B cell (primary cell): ENCODE measurements at regions not wholly inside any gene's neighbourhood (a gene's known extent, or its start where the extent isn't known, plus 50 kb on each side); places are given as distances from the start of the nearest gene placed in this dataset.

Experiments used
- ATAC-seq: fragments of 200-7000 bp; cut with Tn5 transposase; one replicate; pipeline ENCODE4 v1.10.0; 2021; ENCODE audit warnings: low read depth, mild to moderate bottlenecking, moderate number of reproducible peaks, moderate library complexity
- CTCF ChIA-PET: fragments of 350-600 bp; sonication (Branson Sonifier 250); formaldehyde crosslinking; loops from one replicate; lab custom pipeline; 2021; ENCODE audit warnings: antibody characterized with exemption, inconsistent platforms; lab: Charles Lee
- POLR2A ChIA-PET: fragments of 350-600 bp; sonication (Branson Sonifier 250); formaldehyde crosslinking; loops from one replicate; lab custom pipeline; 2021; ENCODE audit warnings: antibody characterized with exemption; lab: Charles Lee
- DNase-seq: peaks from one replicate; pipeline ENCODE4 v3.0.0; 2013
- H2AFZ ChIP-seq: 2 replicates; pipeline ENCODE4 v1.6.1; 2012; ENCODE audit warnings: mild to moderate bottlenecking, low read depth, low read length; ENCODE audit not compliant: insufficient read depth, poor library complexity, severe bottlenecking
- H3K27ac ChIP-seq, 2 donors: 1 replicate in 1 of 2; 2 replicates in 1 of 2; pipeline ENCODE4 v1.5.1; 2012 to 2013; ENCODE audit warnings: low read length in 2 of 2, mild to moderate bottlenecking in 2 of 2, moderate library complexity in 1 of 2
- H3K27me3 ChIP-seq, 4 experiments: fragments of 200-600 bp in 1 of 4; sonication (generic) in 1 of 4; replicated peaks in 1 of 4; 1 replicate in 2 of 4; 2 replicates in 2 of 4; pipeline versions ENCODE4 v1.6.1 to v1.7.0; 2013 to 2016; ENCODE audit warnings: low read length in 3 of 4, mild to moderate bottlenecking in 2 of 4, mixed read lengths in 1 of 4, moderate library complexity in 1 of 4; ENCODE audit not compliant: insufficient read depth in 4 of 4, control insufficient read depth in 3 of 4; ENCODE audit errors: control extremely low read depth in 1 of 4
- H3K36me3 ChIP-seq, 2 experiments: replicated peaks in 1 of 2; 1 replicate in 1 of 2; 2 replicates in 1 of 2; pipeline versions ENCODE4 v1.6.1 to v1.7.1; 2013; ENCODE audit warnings: low read length in 1 of 2; ENCODE audit not compliant: insufficient read depth in 2 of 2, control insufficient read depth in 1 of 2; ENCODE audit errors: control extremely low read depth in 1 of 2, extremely low read depth in 1 of 2
- H3K4me1 ChIP-seq, 2 donors: fragments of 200-600 bp in 1 of 2; sonication (generic) in 1 of 2; 1 replicate in 1 of 2; 2 replicates in 1 of 2; pipeline versions ENCODE4 v1.5.1 to v1.6.1; 2013 to 2017; ENCODE audit warnings: low read length in 2 of 2; ENCODE audit not compliant: control insufficient read depth in 2 of 2, insufficient read depth in 2 of 2
- H3K4me2 ChIP-seq: replicated peaks from 2 replicates; pipeline ENCODE3; 2012; ENCODE audit warnings: mild to moderate bottlenecking, low read depth, low read length; ENCODE audit not compliant: poor library complexity, severe bottlenecking
- H3K4me3 ChIP-seq, 5 experiments: fragments of 200-600 bp in 1 of 5; sonication (generic) in 1 of 5; 1 replicate in 3 of 5; 2 replicates in 2 of 5; pipeline versions ENCODE4 v1.5.1 to v1.7.0; 2011 to 2016; ENCODE audit warnings: low read length in 4 of 5, mild to moderate bottlenecking in 4 of 5, low read depth in 2 of 5, control low read depth in 1 of 5, moderate library complexity in 1 of 5; ENCODE audit not compliant: insufficient read depth in 1 of 5; ENCODE audit errors: control extremely low read depth in 1 of 5, extremely low read depth in 1 of 5
- H3K79me2 ChIP-seq: fragments of 200-600 bp; sonication (generic); one replicate; pipeline ENCODE4 v1.6.0; 2016; ENCODE audit warnings: low read length; ENCODE audit not compliant: control insufficient read depth, insufficient read depth
- H3K9ac ChIP-seq: fragments of 200-600 bp; sonication (generic); 2 replicates; pipeline ENCODE4 v1.6.1; 2017; ENCODE audit warnings: mild to moderate bottlenecking, low read length, moderate library complexity
- H3K9me3 ChIP-seq, 3 donors: one replicate each; pipeline versions ENCODE4 v1.6.1 to v1.7.1; 2013; ENCODE audit warnings: low read length in 2 of 3; ENCODE audit not compliant: control insufficient read depth in 2 of 3, insufficient read depth in 1 of 3; ENCODE audit errors: control extremely low read depth in 1 of 3
- H4K20me1 ChIP-seq: 2 replicates; pipeline ENCODE4 v1.6.0; 2012; ENCODE audit warnings: mild to moderate bottlenecking, low read length; ENCODE audit not compliant: insufficient read depth, control insufficient read depth, poor library complexity, severe bottlenecking
- H3K27ac Mint-ChIP-seq: one replicate; pipeline ENCODE4 v1.8.0; 2021; ENCODE audit warnings: mixed read lengths
- H3K27me3 Mint-ChIP-seq: one replicate; pipeline ENCODE4 v1.8.0; 2021; ENCODE audit warnings: mixed read lengths
- H3K4me1 Mint-ChIP-seq: one replicate; pipeline ENCODE4 v1.8.0; 2021; ENCODE audit warnings: mixed read lengths
- H3K4me3 Mint-ChIP-seq: one replicate; pipeline ENCODE4 v1.8.0; 2021; ENCODE audit warnings: mixed read lengths
- H3K9me3 Mint-ChIP-seq: one replicate; pipeline ENCODE4 v1.8.0; 2022; ENCODE audit warnings: mixed read lengths; ENCODE audit not compliant: insufficient read depth
- CTCF ChIP-seq: fragments of 200-600 bp; IDR thresholded peaks from one replicate; pipeline ENCODE4 v1.8.0; 2022; ENCODE audit warnings: antibody characterized with exemption, mild to moderate bottlenecking
- EZH2 ChIP-seq: IDR thresholded peaks from 2 replicates; pipeline ENCODE4 v1.6.1; 2012; ENCODE audit warnings: borderline replicate concordance, low read depth, mild to moderate bottlenecking, moderate library complexity, low read length; ENCODE audit not compliant: insufficient read depth, poor library complexity, severe bottlenecking
- WGBS: methylation state at CpG from one replicate; pipeline ENCODE4 v1.1.5; 2013; ENCODE audit warnings: missing lambda C conversion rate; ENCODE audit not compliant: insufficient coverage; 5-methylcytosine and 5-hydroxymethylcytosine counted together
- intact Hi-C: fragments of 100-400 bp; cut with micrococcal nuclease; formaldehyde crosslinking; loops from one replicate; pipeline ENCODE4 v1.10.0; 2022

GRCh38 chr9:113657765-113658544 lies 194.4 kb downstream of the RGS3 start:
- TF ChIP-seq EZH2 (no peak), CTCF (peak; percentile 92)
- Mint-ChIP-seq H3K4me1 (no peaks in the 10 kb centered on the region), H3K4me3 (no peak overlapping the region), H3K9me3 (no peaks in the 10 kb centered on the region), H3K27ac (peak overlapping the region; percentile 71), H3K27me3 (peaks cover 35% of the 10 kb centered on the region)
- no peaks in the 10 kb centered on the region for H3K79me2 ChIP-seq
- H3K9ac ChIP-seq, result no peak overlapping the region
- no peak overlapping the region for H2AFZ ChIP-seq
- H4K20me1 ChIP-seq, result no peaks in the 10 kb centered on the region
- intact Hi-C loops, result loop anchor here (2.0 to 10.0 kb wide), 2 partner anchors 211 to 813 kb away; no protein-coding TSS in a partner anchor
- no peaks in the 10 kb centered on the region for H3K36me3 ChIP-seq
- H3K4me1 ChIP-seq, result no peaks in the 10 kb centered on the region
- peak; percentile 86 for DNase-seq
- H3K9me3 ChIP-seq, result no peaks in the 10 kb centered on the region
- no peak overlapping the region for H3K27ac ChIP-seq
- CTCF ChIA-PET, result interaction anchor here (0.6 to 11.8 kb wide), 44 partner anchors 8 to 813 kb away, joined by 3 to 411 read pairs (median 5); partner anchors contain the start of genes ALAD, C9orf43, CDC26 and FKBP15
- no peak overlapping the region for H3K4me3 ChIP-seq
- H3K27me3 ChIP-seq, result peaks cover 0 to 17% (median 7%) of the 10 kb centered on the region in 4 experiments
- no peak overlapping the region for H3K4me2 ChIP-seq
- peak; percentile 93 for ATAC-seq
- WGBS, result 44% methylated on average over 13 of the region's 14 CpGs
- POLR2A ChIA-PET, result interaction anchor here (0.6 to 1.0 kb wide), 3 partner anchors 76 to 252 kb away, joined by 3 to 4 read pairs (median 4); partner anchors contain the start of genes C9orf43 and POLE3

GRCh38 chr9:113658545-113658895 lies 195.0 kb downstream of the RGS3 start:
- no peak overlapping the region for H3K27ac Mint-ChIP-seq
- CTCF ChIA-PET, result interaction anchor here (0.9 to 11.8 kb wide), 39 partner anchors 8 to 813 kb away, joined by 3 to 411 read pairs (median 5); partner anchors contain the start of genes ALAD, C9orf43, CDC26 and FKBP15
- POLR2A ChIA-PET, result interaction anchor here (0.6 to 1.0 kb wide), 2 partner anchors 248 to 252 kb away, joined by 3 to 4 read pairs; partner anchors contain the start of genes C9orf43 and POLE3
- H3K27ac ChIP-seq, result no peak overlapping the region
- H3K27me3 ChIP-seq, result peaks cover 0 to 22% (median 7%) of the 10 kb centered on the region in 4 experiments
- no peaks in the 10 kb centered on the region for H3K9me3 ChIP-seq
- H4K20me1 ChIP-seq, result no peaks in the 10 kb centered on the region
- no peaks in the 10 kb centered on the region for H3K4me1 ChIP-seq
- H3K79me2 ChIP-seq, result no peaks in the 10 kb centered on the region
- no peak overlapping the region for H2AFZ ChIP-seq
- peaks cover 39% of the 10 kb centered on the region for H3K27me3 Mint-ChIP-seq
- TF ChIP-seq CTCF (no peak), EZH2 (no peak)
- intact Hi-C loops, result loop anchor here (2.0 to 10.0 kb wide), 2 partner anchors 212 to 814 kb away; no protein-coding TSS in a partner anchor
- no peak overlapping the region for H3K4me3 ChIP-seq
- ATAC-seq (no peak), DNase-seq (no peak)
- H3K9ac ChIP-seq, result no peak overlapping the region
- no peaks in the 10 kb centered on the region for H3K9me3 Mint-ChIP-seq
- no peaks in the 10 kb centered on the region for H3K4me1 Mint-ChIP-seq
- no peak overlapping the region for H3K4me2 ChIP-seq
- no peak overlapping the region for H3K4me3 Mint-ChIP-seq
- H3K36me3 ChIP-seq, result no peaks in the 10 kb centered on the region
- WGBS, result 63% methylated on average over 1 of the region's 3 CpGs
